Neural progenitor cell (in vitro differentiated cells): ENCODE measurements at regions not wholly inside any gene's neighbourhood (a gene's known extent, or its start where the extent isn't known, plus 50 kb on each side); places are given as distances from the start of the nearest gene placed in this dataset.

Source experiments
- CTCF ChIP-seq: fragments of 200-600 bp; sonication (generic); IDR thresholded peaks from 2 replicates; pipeline ENCODE4 v1.5.1; 2017; ENCODE audit warnings: antibody characterized with exemption, mild to moderate bottlenecking
- EZH2 ChIP-seq: fragments of 200-600 bp; sonication (generic); IDR thresholded peaks from 2 replicates; pipeline ENCODE4 v1.6.1; 2017; ENCODE audit warnings: antibody characterized with exemption, mild to moderate bottlenecking, moderate library complexity
- EZH2phosphoT487 ChIP-seq: fragments of 200-600 bp; sonication (generic); IDR thresholded peaks from 2 replicates; pipeline ENCODE4 v1.6.1; 2017; ENCODE audit warnings: antibody characterized with exemption

DNA sequence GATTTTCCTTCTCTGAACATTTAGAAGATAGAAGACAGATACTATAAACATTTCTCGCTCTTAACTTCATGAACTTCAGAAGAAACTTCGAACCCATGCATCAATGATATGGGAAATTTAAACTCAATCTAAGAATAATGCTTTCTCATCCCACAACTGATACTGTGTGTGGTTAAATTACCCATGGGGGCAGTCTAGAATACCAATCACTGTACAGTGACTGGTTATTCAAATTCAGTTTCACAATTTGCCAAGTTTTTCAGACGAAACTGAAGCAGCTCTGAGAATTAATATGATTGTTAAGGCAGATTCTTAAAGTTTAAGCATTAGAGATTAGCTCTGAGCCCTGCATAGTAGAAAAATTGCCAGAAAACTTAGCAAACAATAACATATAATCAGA is 431.0 kb downstream of the SH3GL2 start:
- TF ChIP-seq EZH2, result no peak
- no peak for TF ChIP-seq CTCF
- TF ChIP-seq EZH2phosphoT487, result no peak
